Activated naive CD8-positive, alpha-beta T cell (primary cell): ENCODE measurements at regions not wholly inside any gene's neighbourhood (a gene's known extent, or its start where the extent isn't known, plus 50 kb on each side); places are given as distances from the start of the nearest gene placed in this dataset.
"Not testable (repeated sequence)": the region's sequence is repeated elsewhere in the genome, so short reads cannot be mapped to it uniquely, and the experiment has no call there.

Experiments
- H3K27ac Mint-ChIP-seq: one replicate; pipeline ENCODE4 v1.8.0; 2021; ENCODE audit warnings: mixed read lengths
- H3K27me3 Mint-ChIP-seq: one replicate; pipeline ENCODE4 v1.8.0; 2021; ENCODE audit warnings: mixed read lengths
- H3K36me3 Mint-ChIP-seq: one replicate; pipeline ENCODE4 v1.8.0; 2021; ENCODE audit warnings: mixed read lengths
- H3K4me1 Mint-ChIP-seq: one replicate; pipeline ENCODE4 v1.8.0; 2021; ENCODE audit warnings: low read depth, mixed read lengths
- H3K4me3 Mint-ChIP-seq: one replicate; pipeline ENCODE4 v1.8.0; 2021; ENCODE audit warnings: mild to moderate bottlenecking, mixed read lengths
- H3K9me3 Mint-ChIP-seq: one replicate; pipeline ENCODE4 v1.8.0; 2021; ENCODE audit warnings: low read depth, mixed read lengths

- Mint-ChIP-seq H3K36me3 (no peaks in the 10 kb centered on the region), H3K4me3 (no peak overlapping the region), H3K9me3 (no peaks in the 10 kb centered on the region), H3K27me3 (peaks cover 2% of the 10 kb centered on the region), H3K27ac (no peak overlapping the region), H3K4me1 (peaks cover 4% of the 10 kb centered on the region)
Observed at GRCh38 chr6:44044154-44044539, 83.1 kb downstream of the MRPL14 start.

- Mint-ChIP-seq H3K4me3 (no peak overlapping the region), H3K9me3 (no peaks in the 10 kb centered on the region), H3K4me1 (peaks cover 4% of the 10 kb centered on the region), H3K27me3 (no peaks in the 10 kb centered on the region), H3K36me3 (no peaks in the 10 kb centered on the region), H3K27ac (no peak overlapping the region)
Observed at GRCh38 chr6:44043479-44044153, 83.6 kb downstream of the MRPL14 start.

GRCh38 chr6:44042989-44043478, 84.2 kb downstream of the MRPL14 start:
- no peak overlapping the region for H3K4me3 Mint-ChIP-seq
- peaks cover 4% of the 10 kb centered on the region for H3K4me1 Mint-ChIP-seq
- no peaks in the 10 kb centered on the region for H3K27me3 Mint-ChIP-seq
- H3K27ac Mint-ChIP-seq = no peak overlapping the region
- no peaks in the 10 kb centered on the region for H3K36me3 Mint-ChIP-seq
- no peaks in the 10 kb centered on the region for H3K9me3 Mint-ChIP-seq

- H3K4me1 Mint-ChIP-seq = peaks cover 4% of the 10 kb centered on the region
- no peak overlapping the region for H3K4me3 Mint-ChIP-seq
- no peak overlapping the region for H3K27ac Mint-ChIP-seq
- no peaks in the 10 kb centered on the region for H3K36me3 Mint-ChIP-seq
- no peaks in the 10 kb centered on the region for H3K9me3 Mint-ChIP-seq
- no peaks in the 10 kb centered on the region for H3K27me3 Mint-ChIP-seq
Observed at GRCh38 chr6:44042261-44042988, 84.8 kb downstream of the MRPL14 start.

- Mint-ChIP-seq H3K9me3 (no peaks in the 10 kb centered on the region), H3K27ac (no peak overlapping the region), H3K36me3 (no peaks in the 10 kb centered on the region), H3K4me3 (no peak overlapping the region), H3K4me1 (peaks cover 4% of the 10 kb centered on the region), H3K27me3 (no peaks in the 10 kb centered on the region)
Observed at GRCh38 chr6:44041461-44042260, 85.6 kb downstream of the MRPL14 start.

- no peaks in the 10 kb centered on the region for H3K27me3 Mint-ChIP-seq
- H3K4me3 Mint-ChIP-seq = no peak overlapping the region
- H3K27ac Mint-ChIP-seq = no peak overlapping the region
- H3K4me1 Mint-ChIP-seq = peaks cover 4% of the 10 kb centered on the region
- no peaks in the 10 kb centered on the region for H3K36me3 Mint-ChIP-seq
- H3K9me3 Mint-ChIP-seq = no peaks in the 10 kb centered on the region
Observed at GRCh38 chr6:44040786-44041185, 86.5 kb downstream of the MRPL14 start.

GRCh38 chr6:44039839-44040350, 87.4 kb downstream of the MRPL14 start:
- Mint-ChIP-seq H3K4me1 (peaks cover 4% of the 10 kb centered on the region), H3K36me3 (no peaks in the 10 kb centered on the region), H3K9me3 (no peaks in the 10 kb centered on the region), H3K27ac (no peak overlapping the region), H3K4me3 (no peak overlapping the region), H3K27me3 (no peaks in the 10 kb centered on the region)

- H3K4me1 Mint-ChIP-seq = peaks cover 4% of the 10 kb centered on the region
- H3K9me3 Mint-ChIP-seq = no peaks in the 10 kb centered on the region
- no peak overlapping the region for H3K27ac Mint-ChIP-seq
- no peak overlapping the region for H3K4me3 Mint-ChIP-seq
- H3K27me3 Mint-ChIP-seq = no peaks in the 10 kb centered on the region
- no peaks in the 10 kb centered on the region for H3K36me3 Mint-ChIP-seq
Observed at GRCh38 chr6:44039191-44039719, 88.0 kb downstream of the MRPL14 start.

- H3K36me3 Mint-ChIP-seq = no peaks in the 10 kb centered on the region
- H3K9me3 Mint-ChIP-seq = no peaks in the 10 kb centered on the region
- H3K27me3 Mint-ChIP-seq = no peaks in the 10 kb centered on the region
- no peak overlapping the region for H3K27ac Mint-ChIP-seq
- peaks cover 4% of the 10 kb centered on the region for H3K4me1 Mint-ChIP-seq
- no peak overlapping the region for H3K4me3 Mint-ChIP-seq
Observed at GRCh38 chr6:44038543-44039065, 88.6 kb downstream of the MRPL14 start.

GRCh38 chr6:44037847-44038542, 89.3 kb downstream of the MRPL14 start:
- no peaks in the 10 kb centered on the region for H3K9me3 Mint-ChIP-seq
- no peaks in the 10 kb centered on the region for H3K27me3 Mint-ChIP-seq
- no peaks in the 10 kb centered on the region for H3K36me3 Mint-ChIP-seq
- H3K4me1 Mint-ChIP-seq = peaks cover 4% of the 10 kb centered on the region
- H3K4me3 Mint-ChIP-seq = no peak overlapping the region
- H3K27ac Mint-ChIP-seq = no peak overlapping the region

GRCh38 chr6:44037276-44037675, 90.0 kb downstream of the MRPL14 start:
- H3K27me3 Mint-ChIP-seq, H3K27ac Mint-ChIP-seq, H3K36me3 Mint-ChIP-seq, H3K4me3 Mint-ChIP-seq, H3K4me1 Mint-ChIP-seq, H3K9me3 Mint-ChIP-seq: not testable (repeated sequence)

- H3K27me3 Mint-ChIP-seq = no peaks in the 10 kb centered on the region
- H3K9me3 Mint-ChIP-seq = no peaks in the 10 kb centered on the region
- peaks cover 1% of the 10 kb centered on the region for H3K4me1 Mint-ChIP-seq
- H3K27ac Mint-ChIP-seq = no peak overlapping the region
- H3K36me3 Mint-ChIP-seq = no peaks in the 10 kb centered on the region
- H3K4me3 Mint-ChIP-seq = no peak overlapping the region
Observed at GRCh38 chr6:44036699-44037101, 90.6 kb downstream of the MRPL14 start.

GRCh38 chr6:44036196-44036595, 91.1 kb downstream of the MRPL14 start:
- Mint-ChIP-seq H3K36me3 (no peaks in the 10 kb centered on the region), H3K4me1 (no peaks in the 10 kb centered on the region), H3K9me3 (no peaks in the 10 kb centered on the region), H3K27ac (no peak overlapping the region), H3K27me3 (no peaks in the 10 kb centered on the region), H3K4me3 (no peak overlapping the region)

GRCh38 chr6:44035621-44036020, 91.6 kb downstream of the MRPL14 start:
- Mint-ChIP-seq H3K4me1 (no peaks in the 10 kb centered on the region), H3K9me3 (no peaks in the 10 kb centered on the region), H3K36me3 (no peaks in the 10 kb centered on the region), H3K27ac (no peak overlapping the region), H3K27me3 (no peaks in the 10 kb centered on the region), H3K4me3 (no peak overlapping the region)
